ENCODE measurements at regions not wholly inside any gene's neighbourhood (a gene's known extent, or its start where the extent isn't known, plus 50 kb on each side); places are given as distances from the start of the nearest gene placed in this dataset.

DNA sequence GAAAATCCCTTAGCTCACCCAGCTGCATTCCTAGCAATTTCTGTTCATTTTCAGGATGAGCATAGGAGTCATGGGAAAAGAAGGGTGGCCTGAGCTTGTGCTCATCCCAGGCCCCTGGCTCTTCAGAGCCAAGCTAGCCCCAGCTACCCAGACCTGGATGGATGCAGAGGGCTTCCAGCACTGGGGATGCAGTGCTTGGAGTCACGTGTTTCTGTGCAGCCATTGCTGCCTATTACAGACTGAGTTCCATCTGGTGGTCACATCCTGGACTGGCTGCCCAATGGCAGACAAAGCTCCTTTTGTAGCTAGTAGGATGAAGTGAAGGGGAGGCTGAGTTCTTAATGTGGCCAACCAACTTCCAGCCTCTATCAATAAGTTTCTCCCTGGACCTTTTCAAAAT is 54.2 kb upstream of the JDP2 start:
- TF ChIP-seq, protein P1, sequence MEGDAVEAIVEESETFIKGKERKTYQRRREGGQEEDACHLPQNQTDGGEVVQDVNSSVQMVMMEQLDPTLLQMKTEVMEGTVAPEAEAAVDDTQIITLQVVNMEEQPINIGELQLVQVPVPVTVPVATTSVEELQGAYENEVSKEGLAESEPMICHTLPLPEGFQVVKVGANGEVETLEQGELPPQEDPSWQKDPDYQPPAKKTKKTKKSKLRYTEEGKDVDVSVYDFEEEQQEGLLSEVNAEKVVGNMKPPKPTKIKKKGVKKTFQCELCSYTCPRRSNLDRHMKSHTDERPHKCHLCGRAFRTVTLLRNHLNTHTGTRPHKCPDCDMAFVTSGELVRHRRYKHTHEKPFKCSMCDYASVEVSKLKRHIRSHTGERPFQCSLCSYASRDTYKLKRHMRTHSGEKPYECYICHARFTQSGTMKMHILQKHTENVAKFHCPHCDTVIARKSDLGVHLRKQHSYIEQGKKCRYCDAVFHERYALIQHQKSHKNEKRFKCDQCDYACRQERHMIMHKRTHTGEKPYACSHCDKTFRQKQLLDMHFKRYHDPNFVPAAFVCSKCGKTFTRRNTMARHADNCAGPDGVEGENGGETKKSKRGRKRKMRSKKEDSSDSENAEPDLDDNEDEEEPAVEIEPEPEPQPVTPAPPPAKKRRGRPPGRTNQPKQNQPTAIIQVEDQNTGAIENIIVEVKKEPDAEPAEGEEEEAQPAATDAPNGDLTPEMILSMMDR (IDR thresholded peaks at IDR 0.05), result no peak
- TF ChIP-seq POLR2A (IDR thresholded peaks at IDR 0.05), result no peak
